ENCODE measurements at regions not wholly inside any gene's neighbourhood (a gene's known extent, or its start where the extent isn't known, plus 50 kb on each side); places are given as distances from the start of the nearest gene placed in this dataset.

DNA sequence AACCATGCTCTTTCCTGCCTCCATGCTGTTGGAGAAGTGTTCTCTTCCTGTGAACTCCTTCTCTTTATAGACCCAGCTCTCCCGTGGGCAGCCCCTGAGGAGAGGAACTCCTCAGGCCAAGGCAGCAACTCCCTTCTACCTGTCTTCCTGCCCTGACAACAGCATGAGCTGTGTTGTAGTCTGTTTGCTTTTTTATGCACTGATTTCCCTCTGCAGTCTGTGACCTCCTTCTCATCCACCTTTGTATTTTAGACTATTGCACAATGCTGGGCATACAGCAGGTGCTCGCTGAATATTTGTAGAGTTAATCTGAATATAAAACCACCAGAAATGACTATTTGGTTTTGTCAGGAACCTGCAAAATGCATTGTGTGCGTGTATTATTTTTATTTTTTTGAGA, 152.2 kb upstream of the CHD6 start:
- TF ChIP-seq, protein P1, sequence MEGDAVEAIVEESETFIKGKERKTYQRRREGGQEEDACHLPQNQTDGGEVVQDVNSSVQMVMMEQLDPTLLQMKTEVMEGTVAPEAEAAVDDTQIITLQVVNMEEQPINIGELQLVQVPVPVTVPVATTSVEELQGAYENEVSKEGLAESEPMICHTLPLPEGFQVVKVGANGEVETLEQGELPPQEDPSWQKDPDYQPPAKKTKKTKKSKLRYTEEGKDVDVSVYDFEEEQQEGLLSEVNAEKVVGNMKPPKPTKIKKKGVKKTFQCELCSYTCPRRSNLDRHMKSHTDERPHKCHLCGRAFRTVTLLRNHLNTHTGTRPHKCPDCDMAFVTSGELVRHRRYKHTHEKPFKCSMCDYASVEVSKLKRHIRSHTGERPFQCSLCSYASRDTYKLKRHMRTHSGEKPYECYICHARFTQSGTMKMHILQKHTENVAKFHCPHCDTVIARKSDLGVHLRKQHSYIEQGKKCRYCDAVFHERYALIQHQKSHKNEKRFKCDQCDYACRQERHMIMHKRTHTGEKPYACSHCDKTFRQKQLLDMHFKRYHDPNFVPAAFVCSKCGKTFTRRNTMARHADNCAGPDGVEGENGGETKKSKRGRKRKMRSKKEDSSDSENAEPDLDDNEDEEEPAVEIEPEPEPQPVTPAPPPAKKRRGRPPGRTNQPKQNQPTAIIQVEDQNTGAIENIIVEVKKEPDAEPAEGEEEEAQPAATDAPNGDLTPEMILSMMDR (IDR thresholded peaks at IDR 0.05), result no peak
- no peak for TF ChIP-seq POLR2A (IDR thresholded peaks at IDR 0.05)

Measured in uterus (tissue), 2 donors.